Suprapubic skin (tissue), 4 donors: ENCODE measurements at regions not wholly inside any gene's neighbourhood (a gene's known extent, or its start where the extent isn't known, plus 50 kb on each side); places are given as distances from the start of the nearest gene placed in this dataset.
A peak's percentile ranks its signal among the peaks of the same experiment; 100 is the strongest.
"Not testable (repeated sequence)": the region's sequence is repeated elsewhere in the genome, so short reads cannot be mapped to it uniquely, and the experiment has no call there.

Source experiments
- DNase-seq, 2 donors: peaks; one replicate each; pipeline ENCODE4 v3.0.0-alpha.2; 2019; ENCODE audit warnings: low spot score in 2 of 2
- H3K27ac ChIP-seq: fragments of 200-600 bp; sonication (generic); one replicate; pipeline ENCODE4 v1.5.1; 2019
- H3K27me3 ChIP-seq: fragments of 200-600 bp; sonication (generic); one replicate; pipeline ENCODE4 v1.5.1; 2019
- H3K36me3 ChIP-seq: fragments of 200-600 bp; sonication (generic); one replicate; pipeline ENCODE4 v1.5.1; 2019
- H3K4me1 ChIP-seq: fragments of 200-600 bp; sonication (generic); one replicate; pipeline ENCODE4 v1.5.1; 2019
- H3K4me3 ChIP-seq: fragments of 200-600 bp; sonication (generic); one replicate; pipeline ENCODE4 v1.5.1; 2019; ENCODE audit warnings: mild to moderate bottlenecking
- H3K9me3 ChIP-seq: fragments of 200-600 bp; sonication (generic); one replicate; pipeline ENCODE4 v1.5.1; 2019
- CTCF ChIP-seq, 2 donors: fragments of 200-600 bp in 1 of 2; fragments of 450-650 bp in 1 of 2; sonication (generic) in 1 of 2; IDR thresholded peaks; one replicate each; pipeline ENCODE4 v1.5.1; 2016 to 2019; ENCODE audit warnings: antibody characterized with exemption in 2 of 2, mild to moderate bottlenecking in 1 of 2, moderate library complexity in 1 of 2
- EP300 ChIP-seq: sonication (generic); formaldehyde crosslinking; IDR thresholded peaks from one replicate; pipeline ENCODE4 v1.6.1; 2017; ENCODE audit warnings: antibody characterized with exemption
- POLR2A ChIP-seq, 2 donors: fragments of 450-650 bp; IDR thresholded peaks; one replicate each; pipeline ENCODE4 v1.6.1; 2017; ENCODE audit warnings: antibody characterized with exemption in 2 of 2, mild to moderate bottlenecking in 2 of 2, moderate library complexity in 2 of 2
- POLR2AphosphoS5 ChIP-seq, 3 donors: sonication (generic); formaldehyde crosslinking; IDR thresholded peaks; one replicate each; pipeline ENCODE4 v1.6.1; 2017; ENCODE audit warnings: antibody characterized with exemption in 3 of 3
- WGBS: methylation state at CpG from one replicate; pipeline ENCODE4 v1.1.5; 2018; 5-methylcytosine and 5-hydroxymethylcytosine counted together

GRCh38 chr15:26261413-26261812 is 398.3 kb upstream of the ATP10A start:
- no peaks in the 10 kb centered on the region for H3K4me1 ChIP-seq
- no peaks in the 10 kb centered on the region for H3K36me3 ChIP-seq
- H3K27me3 ChIP-seq: no peaks in the 10 kb centered on the region
- no peak overlapping the region for H3K4me3 ChIP-seq
- TF ChIP-seq POLR2AphosphoS5 (IDR thresholded peaks at IDR 0.05) (no peak), CTCF (IDR thresholded peaks at IDR 0.05) (no peak)
- DNase-seq: no peak
- no peaks in the 10 kb centered on the region for H3K9me3 ChIP-seq
- H3K27ac ChIP-seq: no peak overlapping the region
- WGBS: 44% methylated on average over 5 of the region's 5 CpGs

- no peak overlapping the region for H3K4me3 ChIP-seq
- no peaks in the 10 kb centered on the region for H3K36me3 ChIP-seq
- 46% methylated on average over 15 of the region's 17 CpGs for WGBS
- no peaks in the 10 kb centered on the region for H3K4me1 ChIP-seq
- no peaks in the 10 kb centered on the region for H3K9me3 ChIP-seq
- no peaks in the 10 kb centered on the region for H3K27me3 ChIP-seq
- H3K27ac ChIP-seq: no peak overlapping the region
- DNase-seq: no peak
- TF ChIP-seq EP300 (no peak), CTCF (IDR thresholded peaks at IDR 0.05) (peak; percentile 29 to 81)
Observed at GRCh38 chr15:26260517-26261133, 397.5 kb upstream of the ATP10A start.

- Histone ChIP-seq H3K4me3 (no peak overlapping the region), H3K27ac (no peak overlapping the region), H3K9me3 (no peaks in the 10 kb centered on the region), H3K4me1 (no peaks in the 10 kb centered on the region), H3K36me3 (no peaks in the 10 kb centered on the region), H3K27me3 (no peaks in the 10 kb centered on the region)
- no peak for DNase-seq
- no peak for TF ChIP-seq CTCF (IDR thresholded peaks at IDR 0.05)
- TF ChIP-seq POLR2AphosphoS5 (IDR thresholded peaks at IDR 0.05): no peak
- WGBS: 58% methylated on average over 2 of the region's 2 CpGs
Observed at GRCh38 chr15:26259581-26259980, 396.5 kb upstream of the ATP10A start.

GRCh38 chr15:26244782-26245181 is 381.7 kb upstream of the ATP10A start:
- H3K9me3 ChIP-seq, H3K4me1 ChIP-seq, H3K27me3 ChIP-seq, DNase-seq, H3K4me3 ChIP-seq, H3K27ac ChIP-seq, H3K36me3 ChIP-seq: not testable (repeated sequence)
- 80% methylated on average over 11 of the region's 11 CpGs for WGBS

GRCh38 chr15:26243382-26243781 is 380.3 kb upstream of the ATP10A start:
- H3K4me1 ChIP-seq: no peaks in the 10 kb centered on the region
- DNase-seq: no peak
- peaks cover 3% of the 10 kb centered on the region for H3K9me3 ChIP-seq
- 81% methylated on average over 1 of the region's 1 CpG for WGBS
- no peak overlapping the region for H3K27ac ChIP-seq
- TF ChIP-seq EP300: no peak
- TF ChIP-seq POLR2A (IDR thresholded peaks at IDR 0.05): no peak
- TF ChIP-seq CTCF (IDR thresholded peaks at IDR 0.05): no peak
- no peak for TF ChIP-seq POLR2AphosphoS5 (IDR thresholded peaks at IDR 0.05)
- no peak overlapping the region for H3K4me3 ChIP-seq
- no peaks in the 10 kb centered on the region for H3K36me3 ChIP-seq
- no peaks in the 10 kb centered on the region for H3K27me3 ChIP-seq

GRCh38 chr15:26242565-26243071 is 379.5 kb upstream of the ATP10A start:
- peaks cover 3% of the 10 kb centered on the region for H3K9me3 ChIP-seq
- 72% methylated on average over 9 of the region's 9 CpGs for WGBS

More at GRCh38 chr15:26242565-26243071, 379.5 kb upstream of the ATP10A start:
- Histone ChIP-seq H3K36me3 (no peaks in the 10 kb centered on the region), H3K27ac (no peak overlapping the region), H3K4me3 (no peak overlapping the region), H3K4me1 (no peaks in the 10 kb centered on the region), H3K27me3 (no peaks in the 10 kb centered on the region)
- TF ChIP-seq POLR2A (IDR thresholded peaks at IDR 0.05) (no peak), CTCF (IDR thresholded peaks at IDR 0.05) (no peak), EP300 (no peak)
- DNase-seq: no peak
